MM.1S (cell line): ENCODE measurements at regions not wholly inside any gene's neighbourhood (a gene's known extent, or its start where the extent isn't known, plus 50 kb on each side); places are given as distances from the start of the nearest gene placed in this dataset.

Source experiments
- DNase-seq: peaks from one replicate; pipeline ENCODE4 v3.0.0-alpha.2; 2015
- H2AFZ ChIP-seq: fragments of 300-600 bp; sonication (generic); 2 replicates; pipeline ENCODE4 v1.6.0; 2016; ENCODE audit warnings: antibody characterized with exemption, low read length
- H3F3A ChIP-seq: fragments of 300-600 bp; sonication (generic); 2 replicates; pipeline ENCODE4 v1.6.1; 2016; ENCODE audit warnings: mild to moderate bottlenecking, antibody characterized with exemption, low read length, moderate library complexity, mixed read lengths; ENCODE audit not compliant: insufficient read depth
- H3K27ac ChIP-seq: fragments of 300-600 bp; sonication (generic); 2 replicates; pipeline ENCODE4 v1.5.1; 2016; ENCODE audit warnings: mild to moderate bottlenecking, low read length
- H3K27me3 ChIP-seq: fragments of 300-600 bp; sonication (generic); replicated peaks from 2 replicates; pipeline ENCODE4 v1.6.0; 2016; ENCODE audit warnings: low read length; ENCODE audit not compliant: insufficient read depth
- H3K36me3 ChIP-seq: fragments of 300-600 bp; sonication (generic); replicated peaks from 2 replicates; pipeline ENCODE4 v1.6.1; 2016; ENCODE audit warnings: mild to moderate bottlenecking, low read length, mixed read lengths; ENCODE audit not compliant: insufficient read depth
- H3K4me1 ChIP-seq: fragments of 300-600 bp; sonication (generic); 2 replicates; pipeline ENCODE4 v1.6.1; 2016; ENCODE audit warnings: low read length, mixed read lengths
- H3K4me2 ChIP-seq: fragments of 300-600 bp; sonication (generic); 2 replicates; pipeline ENCODE4 v1.6.0; 2016; ENCODE audit warnings: low read depth, low read length
- H3K4me3 ChIP-seq: fragments of 300-600 bp; sonication (generic); 2 replicates; pipeline ENCODE4 v1.5.1; 2016; ENCODE audit warnings: low read length, mixed read lengths
- H3K79me2 ChIP-seq: fragments of 300-600 bp; sonication (generic); 2 replicates; pipeline ENCODE4 v1.6.1; 2016; ENCODE audit warnings: mixed run types, low read length, mixed read lengths
- H3K9ac ChIP-seq: fragments of 300-600 bp; sonication (generic); 2 replicates; pipeline ENCODE4 v1.6.1; 2016; ENCODE audit warnings: low read length, mixed read lengths
- H3K9me2 ChIP-seq: fragments of 300-600 bp; sonication (generic); replicated peaks from 2 replicates; pipeline ENCODE4 v1.6.1; 2016; ENCODE audit warnings: mild to moderate bottlenecking, low read length, mixed read lengths; ENCODE audit not compliant: insufficient read depth
- H3K9me3 ChIP-seq: fragments of 300-600 bp; sonication (generic); replicated peaks from 2 replicates; pipeline ENCODE4 v1.6.1; 2016; ENCODE audit warnings: mild to moderate bottlenecking, low read length, mixed read lengths; ENCODE audit not compliant: insufficient read depth
- H4K20me1 ChIP-seq: fragments of 300-600 bp; sonication (generic); 2 replicates; pipeline ENCODE4 v1.6.1; 2016; ENCODE audit warnings: mild to moderate bottlenecking, low read length, moderate library complexity, mixed read lengths; ENCODE audit not compliant: insufficient read depth
- EZH2 ChIP-seq: fragments of 300-600 bp; sonication (generic); optimal IDR thresholded peaks from 2 replicates; pipeline ENCODE3; 2017; ENCODE audit warnings: low read depth, mild to moderate bottlenecking, antibody characterized with exemption, low read length, mixed read lengths
- EZH2phosphoT487 ChIP-seq: fragments of 300-600 bp; sonication (generic); IDR thresholded peaks from 2 replicates; pipeline ENCODE4 v1.6.1; 2018; ENCODE audit warnings: antibody characterized with exemption, low read length
- TF ChIP-seq, protein P1 (sequence below): fragments of 300-600 bp; sonication (generic); IDR thresholded peaks from 2 replicates; pipeline ENCODE4 v1.5.1; 2016; ENCODE audit warnings: antibody characterized with exemption, low read length, mixed read lengths

DNA sequence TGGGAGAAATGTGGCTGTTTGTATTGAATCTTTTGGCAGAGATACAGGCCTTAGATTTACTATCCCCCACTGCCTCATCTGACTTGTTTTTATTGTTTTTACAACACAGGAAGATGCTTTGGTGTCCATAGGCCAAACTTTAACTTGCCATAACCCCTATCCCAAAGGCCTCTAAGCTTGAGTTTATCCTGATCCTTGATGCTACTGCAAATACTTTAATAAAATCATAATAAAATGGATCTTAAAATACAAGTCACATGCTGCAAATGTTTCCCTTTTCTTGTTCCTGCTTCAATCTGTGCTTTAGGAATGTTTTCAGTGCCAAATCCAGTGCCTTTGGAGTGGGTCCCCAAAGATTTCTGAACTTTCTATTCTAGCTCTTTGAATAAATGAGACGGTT is 770.6 kb downstream of the DACH1 start:
- Histone ChIP-seq H3K36me3 (no peaks in the 10 kb centered on the region), H3K27ac (no peak overlapping the region), H3K79me2 (no peaks in the 10 kb centered on the region), H2AFZ (no peak overlapping the region), H3F3A (no peaks in the 10 kb centered on the region), H3K4me3 (no peak overlapping the region), H3K9ac (no peak overlapping the region), H4K20me1 (no peaks in the 10 kb centered on the region), H3K27me3 (no peaks in the 10 kb centered on the region), H3K9me3 (no peaks in the 10 kb centered on the region), H3K9me2 (no peaks in the 10 kb centered on the region), H3K4me1 (no peaks in the 10 kb centered on the region), H3K4me2 (no peak overlapping the region)
- TF ChIP-seq EZH2phosphoT487, result no peak
- TF ChIP-seq EZH2, result no peak
- TF ChIP-seq, protein P1, sequence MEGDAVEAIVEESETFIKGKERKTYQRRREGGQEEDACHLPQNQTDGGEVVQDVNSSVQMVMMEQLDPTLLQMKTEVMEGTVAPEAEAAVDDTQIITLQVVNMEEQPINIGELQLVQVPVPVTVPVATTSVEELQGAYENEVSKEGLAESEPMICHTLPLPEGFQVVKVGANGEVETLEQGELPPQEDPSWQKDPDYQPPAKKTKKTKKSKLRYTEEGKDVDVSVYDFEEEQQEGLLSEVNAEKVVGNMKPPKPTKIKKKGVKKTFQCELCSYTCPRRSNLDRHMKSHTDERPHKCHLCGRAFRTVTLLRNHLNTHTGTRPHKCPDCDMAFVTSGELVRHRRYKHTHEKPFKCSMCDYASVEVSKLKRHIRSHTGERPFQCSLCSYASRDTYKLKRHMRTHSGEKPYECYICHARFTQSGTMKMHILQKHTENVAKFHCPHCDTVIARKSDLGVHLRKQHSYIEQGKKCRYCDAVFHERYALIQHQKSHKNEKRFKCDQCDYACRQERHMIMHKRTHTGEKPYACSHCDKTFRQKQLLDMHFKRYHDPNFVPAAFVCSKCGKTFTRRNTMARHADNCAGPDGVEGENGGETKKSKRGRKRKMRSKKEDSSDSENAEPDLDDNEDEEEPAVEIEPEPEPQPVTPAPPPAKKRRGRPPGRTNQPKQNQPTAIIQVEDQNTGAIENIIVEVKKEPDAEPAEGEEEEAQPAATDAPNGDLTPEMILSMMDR, result no peak
- DNase-seq, result no peak

DNA sequence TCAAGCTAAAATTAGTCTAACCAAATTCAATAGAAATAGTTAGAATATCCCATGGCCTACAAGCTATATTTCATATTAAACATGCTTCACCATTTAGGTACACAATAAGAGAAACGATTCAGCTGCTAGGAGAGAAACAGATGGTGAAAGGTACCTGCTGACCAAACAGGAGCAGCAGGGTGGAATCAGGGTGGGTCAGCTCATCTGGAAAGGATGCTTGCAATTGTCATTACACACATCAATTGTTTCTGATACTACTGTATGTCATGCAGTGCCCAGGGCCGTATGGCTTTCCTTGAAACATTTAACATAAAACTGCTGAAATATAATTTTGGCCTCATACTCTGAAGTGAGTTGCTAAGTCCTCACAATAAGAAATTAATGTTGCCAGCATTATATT is 776.0 kb downstream of the DACH1 start:
- no peaks in the 10 kb centered on the region for H3K27me3 ChIP-seq
- H3K9ac ChIP-seq, result no peak overlapping the region
- no peaks in the 10 kb centered on the region for H3K79me2 ChIP-seq
- TF ChIP-seq EZH2phosphoT487, result no peak
- TF ChIP-seq, protein P1, result no peak
- TF ChIP-seq EZH2, result no peak
- no peaks in the 10 kb centered on the region for H3F3A ChIP-seq
- H3K9me3 ChIP-seq, result no peaks in the 10 kb centered on the region
- no peak overlapping the region for H2AFZ ChIP-seq
- no peak overlapping the region for H3K27ac ChIP-seq
- no peak for DNase-seq
- H3K36me3 ChIP-seq, result no peaks in the 10 kb centered on the region
- H3K9me2 ChIP-seq, result no peaks in the 10 kb centered on the region
- no peak overlapping the region for H3K4me2 ChIP-seq
- H3K4me1 ChIP-seq, result no peaks in the 10 kb centered on the region
- H3K4me3 ChIP-seq, result no peak overlapping the region
- no peaks in the 10 kb centered on the region for H4K20me1 ChIP-seq

DNA sequence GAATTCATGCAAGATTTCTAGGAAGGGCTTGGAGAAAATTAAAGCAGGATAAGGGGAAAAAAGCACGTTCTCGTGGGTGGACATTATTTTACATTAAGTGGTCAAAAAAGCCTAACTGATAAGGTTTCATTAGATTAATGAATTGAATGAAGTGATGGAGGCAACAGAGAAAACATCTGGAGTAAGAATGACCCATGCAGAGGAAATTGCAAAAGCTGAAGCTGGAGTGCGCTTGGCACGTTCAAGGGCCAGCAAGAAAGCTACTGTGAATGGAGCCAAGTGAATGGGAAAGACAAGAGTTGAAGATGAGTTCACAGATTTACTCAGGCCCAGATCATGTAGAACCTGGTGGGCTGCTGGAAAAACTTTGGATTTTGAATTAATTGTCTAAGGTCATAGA is 777.9 kb downstream of the DACH1 start:
- H3K27me3 ChIP-seq, result no peaks in the 10 kb centered on the region
- TF ChIP-seq EZH2phosphoT487 (no peak), EZH2 (no peak)
- TF ChIP-seq, protein P1, result no peak

More for the DNA sequence above, 777.9 kb downstream of the DACH1 start:
- no peaks in the 10 kb centered on the region for H3F3A ChIP-seq
- no peaks in the 10 kb centered on the region for H3K4me1 ChIP-seq
- H3K4me2 ChIP-seq, result no peak overlapping the region
- DNase-seq, result no peak
- no peak overlapping the region for H3K27ac ChIP-seq
- no peaks in the 10 kb centered on the region for H3K79me2 ChIP-seq
- H3K9me2 ChIP-seq, result no peaks in the 10 kb centered on the region
- no peaks in the 10 kb centered on the region for H3K9me3 ChIP-seq
- no peak overlapping the region for H3K4me3 ChIP-seq
- H3K36me3 ChIP-seq, result no peaks in the 10 kb centered on the region
- H2AFZ ChIP-seq, result no peak overlapping the region
- H3K9ac ChIP-seq, result no peak overlapping the region
- no peaks in the 10 kb centered on the region for H4K20me1 ChIP-seq
